HEK293 (cell line): ENCODE measurements at regions not wholly inside any gene's neighbourhood (a gene's known extent, or its start where the extent isn't known, plus 50 kb on each side); places are given as distances from the start of the nearest gene placed in this dataset.

ENCODE experiments used
- ZNF19 ChIP-seq: fragments of 450-650 bp; formaldehyde crosslinking; IDR thresholded peaks from 2 replicates; pipeline ENCODE4; 2016; ENCODE audit warnings: missing biosample characterization, missing genetic modification characterization, low read depth
- ZNF274 ChIP-seq, 2 experiments: fragments of 200-500 bp in 1 of 2; fragments of 450-650 bp in 1 of 2; sonication (Bioruptor generic) in 1 of 2; formaldehyde crosslinking in 1 of 2; IDR thresholded peaks; 2 replicates each; pipeline versions ENCODE4 v1.5.1 to v1.6.1; 2014 to 2016; ENCODE audit warnings: borderline replicate concordance in 1 of 2, inconsistent platforms in 1 of 2, low read length in 1 of 2, missing biosample characterization in 1 of 2, missing genetic modification characterization in 1 of 2
- ZNF280D ChIP-seq: fragments of 450-650 bp; formaldehyde crosslinking; IDR thresholded peaks from 2 replicates; pipeline ENCODE4 v1.5.1; 2016; ENCODE audit warnings: missing biosample characterization, missing genetic modification characterization
- TF ChIP-seq, protein P1 (sequence below): fragments of 450-650 bp; formaldehyde crosslinking; IDR thresholded peaks from 2 replicates; pipeline ENCODE4 v1.5.1; 2016; ENCODE audit warnings: missing biosample characterization, missing genetic modification characterization
- TF ChIP-seq, protein P2 (sequence below): fragments of 450-650 bp; formaldehyde crosslinking; IDR thresholded peaks from 2 replicates; pipeline ENCODE4 v1.5.1; 2016; ENCODE audit warnings: missing biosample characterization, missing genetic modification characterization

GRCh38 chr6:170180671-170181337 lies 110.1 kb downstream of the DLL1 start:
- TF ChIP-seq ZNF19 (tag by site-specific recombination) = no peak
- TF ChIP-seq, protein P1, sequence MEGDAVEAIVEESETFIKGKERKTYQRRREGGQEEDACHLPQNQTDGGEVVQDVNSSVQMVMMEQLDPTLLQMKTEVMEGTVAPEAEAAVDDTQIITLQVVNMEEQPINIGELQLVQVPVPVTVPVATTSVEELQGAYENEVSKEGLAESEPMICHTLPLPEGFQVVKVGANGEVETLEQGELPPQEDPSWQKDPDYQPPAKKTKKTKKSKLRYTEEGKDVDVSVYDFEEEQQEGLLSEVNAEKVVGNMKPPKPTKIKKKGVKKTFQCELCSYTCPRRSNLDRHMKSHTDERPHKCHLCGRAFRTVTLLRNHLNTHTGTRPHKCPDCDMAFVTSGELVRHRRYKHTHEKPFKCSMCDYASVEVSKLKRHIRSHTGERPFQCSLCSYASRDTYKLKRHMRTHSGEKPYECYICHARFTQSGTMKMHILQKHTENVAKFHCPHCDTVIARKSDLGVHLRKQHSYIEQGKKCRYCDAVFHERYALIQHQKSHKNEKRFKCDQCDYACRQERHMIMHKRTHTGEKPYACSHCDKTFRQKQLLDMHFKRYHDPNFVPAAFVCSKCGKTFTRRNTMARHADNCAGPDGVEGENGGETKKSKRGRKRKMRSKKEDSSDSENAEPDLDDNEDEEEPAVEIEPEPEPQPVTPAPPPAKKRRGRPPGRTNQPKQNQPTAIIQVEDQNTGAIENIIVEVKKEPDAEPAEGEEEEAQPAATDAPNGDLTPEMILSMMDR = no peak
- TF ChIP-seq, protein P2, sequence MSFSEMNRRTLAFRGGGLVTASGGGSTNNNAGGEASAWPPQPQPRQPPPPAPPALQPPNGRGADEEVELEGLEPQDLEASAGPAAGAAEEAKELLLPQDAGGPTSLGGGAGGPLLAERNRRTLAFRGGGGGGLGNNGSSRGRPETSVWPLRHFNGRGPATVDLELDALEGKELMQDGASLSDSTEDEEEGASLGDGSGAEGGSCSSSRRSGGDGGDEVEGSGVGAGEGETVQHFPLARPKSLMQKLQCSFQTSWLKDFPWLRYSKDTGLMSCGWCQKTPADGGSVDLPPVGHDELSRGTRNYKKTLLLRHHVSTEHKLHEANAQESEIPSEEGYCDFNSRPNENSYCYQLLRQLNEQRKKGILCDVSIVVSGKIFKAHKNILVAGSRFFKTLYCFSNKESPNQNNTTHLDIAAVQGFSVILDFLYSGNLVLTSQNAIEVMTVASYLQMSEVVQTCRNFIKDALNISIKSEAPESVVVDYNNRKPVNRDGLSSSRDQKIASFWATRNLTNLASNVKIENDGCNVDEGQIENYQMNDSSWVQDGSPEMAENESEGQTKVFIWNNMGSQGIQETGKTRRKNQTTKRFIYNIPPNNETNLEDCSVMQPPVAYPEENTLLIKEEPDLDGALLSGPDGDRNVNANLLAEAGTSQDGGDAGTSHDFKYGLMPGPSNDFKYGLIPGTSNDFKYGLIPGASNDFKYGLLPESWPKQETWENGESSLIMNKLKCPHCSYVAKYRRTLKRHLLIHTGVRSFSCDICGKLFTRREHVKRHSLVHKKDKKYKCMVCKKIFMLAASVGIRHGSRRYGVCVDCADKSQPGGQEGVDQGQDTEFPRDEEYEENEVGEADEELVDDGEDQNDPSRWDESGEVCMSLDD = no peak
- TF ChIP-seq ZNF280D (tag by site-specific recombination) = no peak
- TF ChIP-seq ZNF274 (IDR thresholded peaks at IDR 0.05; ENCODE audit: low read length) = no peak
- TF ChIP-seq ZNF274 (tag by site-specific recombination; IDR thresholded peaks at IDR 0.05; ENCODE audit: borderline replicate concordance) = no peak
